Effector memory CD8-positive, alpha-beta T cell (primary cell): ENCODE measurements at regions not wholly inside any gene's neighbourhood (a gene's known extent, or its start where the extent isn't known, plus 50 kb on each side); places are given as distances from the start of the nearest gene placed in this dataset.

Source experiments
- ATAC-seq: fragments of 150-1000 bp; cut with Tn5 transposase; replicated peaks from 2 replicates; pipeline ENCODE4 v1.10.0; 2021; ENCODE audit warnings: mild to moderate bottlenecking, moderate library complexity
- DNase-seq, 3 experiments: peaks; one replicate each; pipeline ENCODE4 v3.0.0; 2021
- H3K27ac Mint-ChIP-seq, 2 donors: one replicate each; pipeline ENCODE4 v1.8.0; 2022; ENCODE audit warnings: mild to moderate bottlenecking in 2 of 2, mixed read lengths in 2 of 2, moderate library complexity in 2 of 2
- H3K27me3 Mint-ChIP-seq, 2 donors: one replicate each; pipeline ENCODE4 v1.8.0; 2022; ENCODE audit warnings: mixed read lengths in 2 of 2
- H3K36me3 Mint-ChIP-seq: one replicate; pipeline ENCODE4 v1.8.0; 2022; ENCODE audit warnings: mild to moderate bottlenecking, moderate library complexity, mixed read lengths; ENCODE audit not compliant: insufficient read depth
- H3K4me1 Mint-ChIP-seq, 2 donors: one replicate each; pipeline ENCODE4 v1.8.0; 2022; ENCODE audit warnings: low read depth in 2 of 2, mixed read lengths in 2 of 2
- H3K4me3 Mint-ChIP-seq, 2 donors: one replicate each; pipeline ENCODE4 v1.8.0; 2022; ENCODE audit warnings: mild to moderate bottlenecking in 2 of 2, mixed read lengths in 2 of 2, moderate library complexity in 2 of 2
- H3K9me3 Mint-ChIP-seq, 2 donors: one replicate each; pipeline ENCODE4 v1.8.0; 2022; ENCODE audit warnings: mixed read lengths in 2 of 2

DNA sequence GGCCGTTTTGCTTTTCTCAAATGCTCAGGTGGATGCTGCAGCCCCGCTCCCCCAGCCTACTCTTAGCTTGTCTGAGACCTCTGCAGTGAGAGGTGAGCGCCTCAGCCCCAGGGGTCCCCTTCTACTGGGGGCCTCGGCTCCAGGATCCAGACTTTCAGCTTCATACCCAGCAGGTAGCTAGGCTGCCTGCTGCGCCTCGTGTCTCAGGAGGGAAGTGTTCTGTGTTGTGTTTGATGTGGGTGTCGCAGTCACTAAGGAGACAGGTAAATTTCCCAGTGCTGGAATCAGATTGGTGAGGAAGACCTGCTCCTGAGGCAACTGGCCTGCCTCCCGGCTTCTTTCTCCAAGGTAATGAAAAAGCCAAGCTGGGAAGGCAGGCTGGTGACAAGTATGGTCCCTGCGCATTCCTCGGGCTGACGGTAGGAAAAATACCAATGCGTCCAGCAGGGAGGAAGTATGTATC is 604.0 kb upstream of the SALL1 start:
- no peaks in the 10 kb centered on the region for H3K4me1 Mint-ChIP-seq
- H3K9me3 Mint-ChIP-seq = peaks cover 0 to 2% of the 10 kb centered on the region in 2 donors
- H3K36me3 Mint-ChIP-seq = no peaks in the 10 kb centered on the region
- no peaks in the 10 kb centered on the region for H3K27me3 Mint-ChIP-seq
- DNase-seq (no peak), ATAC-seq (no peak)
- no peak overlapping the region for H3K4me3 Mint-ChIP-seq
- no peak overlapping the region for H3K27ac Mint-ChIP-seq

DNA sequence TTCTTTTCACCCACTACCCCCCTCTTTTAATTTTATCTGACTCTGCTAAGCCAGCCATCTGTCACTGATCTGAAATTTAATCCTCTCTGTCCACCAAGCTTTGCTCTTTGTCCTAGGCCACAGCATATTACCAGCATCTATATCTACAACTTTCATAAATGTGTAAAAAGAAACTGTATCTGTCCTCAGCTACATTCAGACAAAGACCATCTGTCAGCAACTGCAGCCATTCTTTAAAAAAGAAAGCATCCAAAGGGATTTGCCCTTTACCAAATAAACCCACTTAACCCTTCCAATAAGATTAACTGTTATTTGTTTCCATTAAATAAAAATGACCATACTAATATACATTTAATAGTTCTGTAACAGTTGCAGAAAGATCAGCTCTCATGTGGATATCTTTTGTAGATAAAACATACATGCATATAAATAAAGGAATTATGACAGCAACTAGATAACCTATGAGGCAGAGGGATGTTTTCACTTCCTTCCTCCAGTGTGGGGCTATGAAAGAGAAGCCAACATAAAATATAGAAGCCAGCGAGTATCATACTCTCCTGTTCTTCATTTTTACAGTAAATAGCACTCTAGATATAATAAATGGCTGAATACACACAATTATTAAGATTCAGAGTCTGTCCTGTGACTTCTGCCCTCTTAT is 602.5 kb upstream of the SALL1 start:
- no peaks in the 10 kb centered on the region for H3K27me3 Mint-ChIP-seq
- H3K36me3 Mint-ChIP-seq = no peaks in the 10 kb centered on the region
- no peak for ATAC-seq
- H3K4me3 Mint-ChIP-seq = no peak overlapping the region
- H3K9me3 Mint-ChIP-seq = peaks cover 0 to 2% of the 10 kb centered on the region in 2 donors
- no peaks in the 10 kb centered on the region for H3K4me1 Mint-ChIP-seq
- H3K27ac Mint-ChIP-seq = no peak overlapping the region
- DNase-seq = no peak

GRCh38 chr16:51752438-51752995 is 601.4 kb upstream of the SALL1 start:
- ATAC-seq = no peak
- H3K9me3 Mint-ChIP-seq = peaks cover 0 to 2% of the 10 kb centered on the region in 2 donors
- H3K4me1 Mint-ChIP-seq = no peaks in the 10 kb centered on the region
- no peaks in the 10 kb centered on the region for H3K36me3 Mint-ChIP-seq
- DNase-seq = no peak
- H3K27ac Mint-ChIP-seq = no peak overlapping the region
- H3K4me3 Mint-ChIP-seq = no peak overlapping the region
- no peaks in the 10 kb centered on the region for H3K27me3 Mint-ChIP-seq

GRCh38 chr16:51747329-51747728 is 596.3 kb upstream of the SALL1 start:
- no peak overlapping the region for H3K4me3 Mint-ChIP-seq
- peaks cover 0 to 3% of the 10 kb centered on the region in 2 donors for H3K9me3 Mint-ChIP-seq
- H3K27me3 Mint-ChIP-seq = no peaks in the 10 kb centered on the region
- H3K27ac Mint-ChIP-seq = no peak overlapping the region
- H3K36me3 Mint-ChIP-seq = no peaks in the 10 kb centered on the region
- DNase-seq (no peak), ATAC-seq (no peak)
- H3K4me1 Mint-ChIP-seq = no peaks in the 10 kb centered on the region

GRCh38 chr16:51734220-51734619 is 583.1 kb upstream of the SALL1 start:
- Mint-ChIP-seq H3K4me3 (no peak overlapping the region), H3K4me1 (no peaks in the 10 kb centered on the region), H3K27ac (no peak overlapping the region), H3K9me3 (peaks cover 0 to 4% of the 10 kb centered on the region in 2 donors), H3K36me3 (no peaks in the 10 kb centered on the region), H3K27me3 (no peaks in the 10 kb centered on the region)
- DNase-seq (no peak), ATAC-seq (no peak)

- Mint-ChIP-seq H3K27me3 (no peaks in the 10 kb centered on the region), H3K4me3 (no peak overlapping the region), H3K36me3 (no peaks in the 10 kb centered on the region), H3K27ac (no peak overlapping the region), H3K4me1 (no peaks in the 10 kb centered on the region), H3K9me3 (peaks cover 0 to 4% of the 10 kb centered on the region in 2 donors)
- ATAC-seq = no peak
- no peak for DNase-seq
Measured at GRCh38 chr16:51733181-51733580, 582.1 kb upstream of the SALL1 start.

- H3K4me1 Mint-ChIP-seq = no peaks in the 10 kb centered on the region
- H3K36me3 Mint-ChIP-seq = no peaks in the 10 kb centered on the region
- no peaks in the 10 kb centered on the region for H3K27me3 Mint-ChIP-seq
- H3K4me3 Mint-ChIP-seq = no peak overlapping the region
- DNase-seq (no peak), ATAC-seq (no peak)
- H3K27ac Mint-ChIP-seq = no peak overlapping the region
- peaks cover 0 to 4% of the 10 kb centered on the region in 2 donors for H3K9me3 Mint-ChIP-seq
Measured at GRCh38 chr16:51731160-51731559, 580.1 kb upstream of the SALL1 start.

GRCh38 chr16:51723036-51723724 is 572.1 kb upstream of the SALL1 start:
- no peaks in the 10 kb centered on the region for H3K27me3 Mint-ChIP-seq
- H3K9me3 Mint-ChIP-seq = peaks cover 0 to 7% of the 10 kb centered on the region in 2 donors
- H3K36me3 Mint-ChIP-seq = peaks cover 3% of the 10 kb centered on the region
- H3K4me3 Mint-ChIP-seq = no peak overlapping the region
- no peaks in the 10 kb centered on the region for H3K4me1 Mint-ChIP-seq
- no peak overlapping the region for H3K27ac Mint-ChIP-seq
- ATAC-seq (no peak), DNase-seq (no peak)

- Mint-ChIP-seq H3K4me3 (no peak overlapping the region), H3K27ac (no peak overlapping the region), H3K9me3 (peaks cover 0 to 7% of the 10 kb centered on the region in 2 donors), H3K27me3 (no peaks in the 10 kb centered on the region), H3K4me1 (no peaks in the 10 kb centered on the region), H3K36me3 (peaks cover 3% of the 10 kb centered on the region)
- DNase-seq (no peak), ATAC-seq (no peak)
Measured at GRCh38 chr16:51722467-51722866, 571.4 kb upstream of the SALL1 start.

GRCh38 chr16:51719376-51719775 is 568.3 kb upstream of the SALL1 start:
- Mint-ChIP-seq H3K4me1 (no peaks in the 10 kb centered on the region), H3K36me3 (peaks cover 3% of the 10 kb centered on the region), H3K9me3 (peaks cover 0 to 8% of the 10 kb centered on the region in 2 donors), H3K27ac (no peak overlapping the region), H3K4me3 (no peak overlapping the region), H3K27me3 (no peaks in the 10 kb centered on the region)
- DNase-seq (no peak), ATAC-seq (no peak)

DNA sequence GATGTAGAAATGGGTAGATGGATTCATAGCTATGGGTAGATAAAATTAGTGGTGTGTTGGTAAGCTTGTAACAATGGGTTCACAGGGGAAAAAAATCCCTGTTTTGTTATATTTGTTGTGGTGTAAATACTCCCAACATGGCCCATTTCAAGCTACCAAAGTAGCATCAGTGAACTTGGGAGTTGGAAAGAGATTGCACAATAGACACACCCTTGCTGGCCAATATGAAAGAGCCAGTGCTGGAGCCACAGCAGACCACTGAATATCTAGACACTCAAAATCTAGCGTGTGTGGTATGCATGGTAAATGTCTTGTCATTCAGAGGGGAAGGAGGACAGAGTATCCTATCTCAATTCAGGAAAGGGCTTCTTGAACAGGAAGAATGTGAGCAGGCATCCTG is 565.1 kb upstream of the SALL1 start:
- H3K4me1 Mint-ChIP-seq = no peaks in the 10 kb centered on the region
- no peak overlapping the region for H3K27ac Mint-ChIP-seq
- H3K27me3 Mint-ChIP-seq = no peaks in the 10 kb centered on the region
- DNase-seq (no peak), ATAC-seq (no peak)
- H3K36me3 Mint-ChIP-seq = peaks cover 3% of the 10 kb centered on the region
- H3K9me3 Mint-ChIP-seq = peaks cover 3 to 8% of the 10 kb centered on the region in 2 donors
- no peak overlapping the region for H3K4me3 Mint-ChIP-seq

- no peak overlapping the region for H3K4me3 Mint-ChIP-seq
Measured at GRCh38 chr16:51713502-51713901, 562.4 kb upstream of the SALL1 start.

DNA sequence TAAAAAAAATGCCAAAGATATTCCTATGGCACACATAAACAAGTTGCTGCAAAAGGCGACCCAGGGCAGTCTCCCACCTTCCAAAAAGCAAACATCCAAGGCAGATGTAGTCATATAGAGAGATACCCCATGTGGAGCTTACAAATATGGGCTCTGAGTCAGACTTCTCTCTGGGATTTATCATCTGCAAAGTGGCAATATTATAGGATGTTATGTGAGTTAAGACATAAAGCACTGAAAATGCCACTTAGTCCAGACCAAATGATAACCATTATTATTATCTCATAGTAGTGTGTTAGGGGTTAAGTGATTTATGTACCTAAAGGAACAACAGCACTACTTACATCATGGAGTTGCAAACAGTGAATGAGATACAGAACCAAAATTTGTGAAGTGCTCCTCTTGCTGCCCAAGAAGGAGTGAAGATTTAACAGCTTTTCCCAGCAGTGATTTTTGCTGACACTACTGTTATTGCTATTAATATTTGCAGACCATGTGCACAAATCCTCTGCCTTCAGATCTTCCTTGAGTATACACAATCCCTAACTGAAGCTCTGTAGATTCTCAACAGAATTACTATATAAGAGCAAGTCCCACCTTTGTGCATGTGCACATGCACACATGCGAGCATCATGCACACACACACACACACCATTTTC is 560.0 kb upstream of the SALL1 start:
- H3K36me3 Mint-ChIP-seq = no peaks in the 10 kb centered on the region
- DNase-seq (no peak), ATAC-seq (no peak)
- H3K27me3 Mint-ChIP-seq = no peaks in the 10 kb centered on the region
- H3K9me3 Mint-ChIP-seq = peaks cover 9 to 23% of the 10 kb centered on the region in 2 donors
- no peak overlapping the region for H3K4me3 Mint-ChIP-seq
- H3K4me1 Mint-ChIP-seq = no peaks in the 10 kb centered on the region
- no peak overlapping the region for H3K27ac Mint-ChIP-seq

More at GRCh38 chr16:51713502-51713901, 562.4 kb upstream of the SALL1 start:
- no peak for ATAC-seq
- no peak overlapping the region for H3K27ac Mint-ChIP-seq
- no peaks in the 10 kb centered on the region for H3K4me1 Mint-ChIP-seq
- peaks cover 7 to 19% of the 10 kb centered on the region in 2 donors for H3K9me3 Mint-ChIP-seq
- no peak for DNase-seq
- H3K27me3 Mint-ChIP-seq = no peaks in the 10 kb centered on the region
- no peaks in the 10 kb centered on the region for H3K36me3 Mint-ChIP-seq
